ENCODE measurements at regions not wholly inside any gene's neighbourhood (a gene's known extent, or its start where the extent isn't known, plus 50 kb on each side); places are given as distances from the start of the nearest gene placed in this dataset.

GRCh38 chr12:115763982-115764621 lies 513.4 kb downstream of the MED13L start:
- TF ChIP-seq, protein P1, sequence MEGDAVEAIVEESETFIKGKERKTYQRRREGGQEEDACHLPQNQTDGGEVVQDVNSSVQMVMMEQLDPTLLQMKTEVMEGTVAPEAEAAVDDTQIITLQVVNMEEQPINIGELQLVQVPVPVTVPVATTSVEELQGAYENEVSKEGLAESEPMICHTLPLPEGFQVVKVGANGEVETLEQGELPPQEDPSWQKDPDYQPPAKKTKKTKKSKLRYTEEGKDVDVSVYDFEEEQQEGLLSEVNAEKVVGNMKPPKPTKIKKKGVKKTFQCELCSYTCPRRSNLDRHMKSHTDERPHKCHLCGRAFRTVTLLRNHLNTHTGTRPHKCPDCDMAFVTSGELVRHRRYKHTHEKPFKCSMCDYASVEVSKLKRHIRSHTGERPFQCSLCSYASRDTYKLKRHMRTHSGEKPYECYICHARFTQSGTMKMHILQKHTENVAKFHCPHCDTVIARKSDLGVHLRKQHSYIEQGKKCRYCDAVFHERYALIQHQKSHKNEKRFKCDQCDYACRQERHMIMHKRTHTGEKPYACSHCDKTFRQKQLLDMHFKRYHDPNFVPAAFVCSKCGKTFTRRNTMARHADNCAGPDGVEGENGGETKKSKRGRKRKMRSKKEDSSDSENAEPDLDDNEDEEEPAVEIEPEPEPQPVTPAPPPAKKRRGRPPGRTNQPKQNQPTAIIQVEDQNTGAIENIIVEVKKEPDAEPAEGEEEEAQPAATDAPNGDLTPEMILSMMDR (IDR thresholded peaks at IDR 0.05) = no peak
- TF ChIP-seq POLR2AphosphoS5 (IDR thresholded peaks at IDR 0.05) (no peak), POLR2A (IDR thresholded peaks at IDR 0.05) (no peak)
